Endothelial cell of umbilical vein (primary cell): ENCODE measurements at regions not wholly inside any gene's neighbourhood (a gene's known extent, or its start where the extent isn't known, plus 50 kb on each side); places are given as distances from the start of the nearest gene placed in this dataset.

Source experiments
- BruUV-seq: library from RNA; stranded (reverse); fragments of 400-500 nt; replicated peaks from 2 replicates; lab custom pipeline; 2021; lab: Mats Ljungman, UMichigan
- CTCF ChIA-PET: fragments of 300-600, 350-600 bp; sonication (Branson Sonifier 250); formaldehyde crosslinking; loops from one replicate; lab custom pipeline; 2021; ENCODE audit warnings: antibody characterized with exemption, inconsistent platforms; lab: Charles Lee
- POLR2A ChIA-PET: fragments of 300-600, 350-600 bp; sonication (Branson Sonifier 250); formaldehyde crosslinking; loops from one replicate; lab custom pipeline; 2021; ENCODE audit warnings: antibody characterized with exemption, inconsistent platforms; lab: Charles Lee
- DNase-seq: peaks from one replicate; pipeline ENCODE4 v3.0.0-alpha.2; 2011; ENCODE audit warnings: low read depth, low spot score
- FAIRE-seq: peaks from 2 replicates; lab custom pipeline; 2011; peaks lifted over from hg19 to GRCh38; lab: Jason Lieb, UNC
- H2AFZ ChIP-seq: 2 replicates; pipeline ENCODE4 v1.6.0; 2012; ENCODE audit warnings: low read depth, low read length, control low read depth, inconsistent platforms
- H3K27ac ChIP-seq: 2 replicates; pipeline ENCODE4 v1.5.1; 2011; ENCODE audit warnings: low read depth, mild to moderate bottlenecking, control low read depth, low read length, moderate library complexity; ENCODE audit not compliant: insufficient read depth
- H3K27me3 ChIP-seq, 2 experiments: 2 replicates each; pipeline versions ENCODE4 v1.6.0 to v1.6.1; 2011; ENCODE audit warnings: low read length in 2 of 2, mixed read lengths in 1 of 2; ENCODE audit not compliant: control insufficient read depth in 2 of 2, insufficient read depth in 2 of 2
- H3K36me3 ChIP-seq, 2 experiments: 2 replicates in 1 of 2; 3 replicates in 1 of 2; pipeline ENCODE4 v1.5.1; 2011; ENCODE audit warnings: low read length in 2 of 2, mild to moderate bottlenecking in 1 of 2, moderate library complexity in 1 of 2; ENCODE audit not compliant: control insufficient read depth in 2 of 2, insufficient read depth in 2 of 2; ENCODE audit errors: extremely low read depth in 1 of 2
- H3K4me1 ChIP-seq: 3 replicates; pipeline ENCODE4 v1.5.1; 2011; ENCODE audit warnings: mild to moderate bottlenecking, low read length; ENCODE audit not compliant: control insufficient read depth, insufficient read depth; ENCODE audit errors: extremely low read depth
- H3K4me2 ChIP-seq: 2 replicates; pipeline ENCODE4 v1.6.1; 2011; ENCODE audit warnings: low read length, control low read depth, mixed read lengths; ENCODE audit not compliant: insufficient read depth
- H3K4me3 ChIP-seq, 3 experiments: fragments of 200-600 bp in 1 of 3; sonication (generic), shearing (Covaris generic) in 1 of 3; replicated peaks in 1 of 3; 2 replicates each; pipeline ENCODE4 v1.5.1; 2011 to 2016; ENCODE audit warnings: control low read depth in 3 of 3, low read length in 3 of 3, mild to moderate bottlenecking in 2 of 3, inconsistent platforms in 1 of 3, low read depth in 1 of 3, moderate library complexity in 1 of 3; ENCODE audit not compliant: insufficient read depth in 1 of 3
- H3K79me2 ChIP-seq: 2 replicates; pipeline ENCODE4 v1.6.0; 2012; ENCODE audit warnings: low read length, inconsistent platforms; ENCODE audit not compliant: control insufficient read depth, insufficient read depth
- H3K9ac ChIP-seq: replicated peaks from 2 replicates; pipeline ENCODE3; 2011; ENCODE audit warnings: low read length, control low read depth; ENCODE audit not compliant: insufficient read depth; ENCODE audit errors: extremely low read depth
- H3K9me1 ChIP-seq: replicated peaks from 3 replicates; pipeline ENCODE4 v1.6.0; 2011; ENCODE audit warnings: mild to moderate bottlenecking, low read length; ENCODE audit not compliant: control insufficient read depth, insufficient read depth; ENCODE audit errors: extremely low read depth
- H3K9me3 ChIP-seq: replicated peaks from 2 replicates; pipeline ENCODE4 v1.5.1; 2012; ENCODE audit warnings: low read length, inconsistent platforms; ENCODE audit not compliant: control insufficient read depth, insufficient read depth
- H4K20me1 ChIP-seq: replicated peaks from 2 replicates; pipeline ENCODE3; 2011; ENCODE audit warnings: mild to moderate bottlenecking, low read length; ENCODE audit not compliant: control insufficient read depth, insufficient read depth; ENCODE audit errors: extremely low read depth
- EZH2 ChIP-seq: IDR thresholded peaks from 2 replicates; pipeline ENCODE4 v1.6.1; 2012; ENCODE audit warnings: borderline replicate concordance, low read depth, mild to moderate bottlenecking, moderate library complexity, low read length, inconsistent platforms; ENCODE audit not compliant: severe bottlenecking
- FOS ChIP-seq: IDR thresholded peaks from 2 replicates; pipeline ENCODE4 v1.6.1; 2011; ENCODE audit warnings: mild to moderate bottlenecking, low read length, moderate library complexity, borderline replicate concordance; ENCODE audit not compliant: insufficient read depth
- GATA2 ChIP-seq: IDR thresholded peaks from 2 replicates; pipeline ENCODE4 v1.7.0; 2011; ENCODE audit warnings: low read depth, mild to moderate bottlenecking, moderate library complexity, mixed read lengths, low read length; ENCODE audit not compliant: insufficient read length, insufficient read depth
- JUN ChIP-seq: IDR thresholded peaks from 2 replicates; pipeline ENCODE4 v1.6.1; 2011; ENCODE audit warnings: borderline replicate concordance, low read depth; ENCODE audit not compliant: insufficient read length, insufficient read depth
- MYC ChIP-seq: IDR thresholded peaks from one replicate; pipeline ENCODE4 v1.6.1; 2011; ENCODE audit warnings: mild to moderate bottlenecking, low read depth, low read length
- POLR2A ChIP-seq: IDR thresholded peaks from 2 replicates; pipeline ENCODE4 v1.6.1; 2012; ENCODE audit warnings: low read depth, mild to moderate bottlenecking, control low read depth, low read length
- POLR2AphosphoS5 ChIP-seq: IDR thresholded peaks from 2 replicates; pipeline ENCODE4 v1.6.1; 2012; ENCODE audit warnings: low read depth, mild to moderate bottlenecking, control low read depth, low read length, moderate library complexity; ENCODE audit not compliant: insufficient read depth
- dilution Hi-C: fragments of 300-500 bp; cut with MboI; formaldehyde crosslinking; loops from one replicate; pipeline ENCODE4 v1.15.0; 2019; ENCODE audit warnings: low sequenced_read_pairs; ENCODE audit not compliant: extremely low pct_ligation_motif_present
- intact Hi-C: fragments of 100-400 bp; cut with micrococcal nuclease; formaldehyde crosslinking; loops from one replicate; pipeline ENCODE4 v1.10.0; 2022
- TF ChIP-seq, protein P1 (sequence below), 2 donors: IDR thresholded peaks; 1 replicate in 1 of 2; 2 replicates in 1 of 2; pipeline ENCODE4 v1.5.1; 2011; ENCODE audit warnings: low read length in 2 of 2, mild to moderate bottlenecking in 2 of 2, moderate library complexity in 2 of 2, control low read depth in 1 of 2, inconsistent platforms in 1 of 2, low read depth in 1 of 2; ENCODE audit not compliant: insufficient read depth in 1 of 2; ENCODE audit errors: extremely low read depth in 1 of 2
- TF ChIP-seq, protein P2 (sequence below): IDR thresholded peaks from 2 replicates; pipeline ENCODE4 v1.6.1; 2011; ENCODE audit not compliant: insufficient read depth, insufficient read length

DNA sequence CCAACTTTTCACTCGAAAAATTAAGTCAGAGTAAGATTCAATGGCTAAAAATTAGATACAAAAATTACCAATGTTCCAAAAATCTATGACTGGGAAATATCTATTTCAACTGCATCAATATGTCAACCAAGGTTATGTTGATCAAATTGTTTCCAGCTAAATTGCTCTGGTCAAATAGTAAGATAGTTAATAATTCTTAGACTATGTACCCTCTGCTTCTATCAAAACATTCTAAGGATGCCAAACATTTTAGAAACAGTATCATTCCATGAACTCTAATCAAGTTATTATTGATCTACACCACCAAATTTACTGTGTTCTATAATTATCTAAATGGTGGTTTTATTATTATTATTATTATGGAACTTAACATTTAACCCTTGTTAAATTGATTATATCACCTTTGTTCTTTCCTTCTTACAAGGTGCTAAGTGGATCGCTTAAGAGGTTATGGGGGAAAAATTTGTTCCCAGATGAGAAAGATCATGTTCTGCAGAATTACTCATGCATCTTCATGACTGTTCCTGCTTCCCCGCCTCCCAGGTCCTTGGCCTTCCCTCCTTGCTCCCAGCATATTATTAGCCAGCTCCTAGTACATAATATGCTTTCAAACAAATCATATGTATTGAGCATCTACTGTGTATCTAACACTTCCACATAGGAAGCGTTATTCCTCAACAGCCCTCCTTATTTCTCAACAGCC, 240.5 kb upstream of the KRR1 start:
- Histone ChIP-seq H3K9me1 (no peaks in the 10 kb centered on the region), H3K4me1 (no peaks in the 10 kb centered on the region), H3K4me2 (no peak overlapping the region), H3K9ac (no peak overlapping the region), H2AFZ (no peak overlapping the region), H3K36me3 (no peaks in the 10 kb centered on the region), H3K27me3 (no peaks in the 10 kb centered on the region), H3K4me3 (no peak overlapping the region), H4K20me1 (no peaks in the 10 kb centered on the region), H3K9me3 (no peaks in the 10 kb centered on the region), H3K79me2 (no peaks in the 10 kb centered on the region), H3K27ac (no peak overlapping the region)
- no peak for DNase-seq
- TF ChIP-seq POLR2A, result no peak
- TF ChIP-seq, protein P1, sequence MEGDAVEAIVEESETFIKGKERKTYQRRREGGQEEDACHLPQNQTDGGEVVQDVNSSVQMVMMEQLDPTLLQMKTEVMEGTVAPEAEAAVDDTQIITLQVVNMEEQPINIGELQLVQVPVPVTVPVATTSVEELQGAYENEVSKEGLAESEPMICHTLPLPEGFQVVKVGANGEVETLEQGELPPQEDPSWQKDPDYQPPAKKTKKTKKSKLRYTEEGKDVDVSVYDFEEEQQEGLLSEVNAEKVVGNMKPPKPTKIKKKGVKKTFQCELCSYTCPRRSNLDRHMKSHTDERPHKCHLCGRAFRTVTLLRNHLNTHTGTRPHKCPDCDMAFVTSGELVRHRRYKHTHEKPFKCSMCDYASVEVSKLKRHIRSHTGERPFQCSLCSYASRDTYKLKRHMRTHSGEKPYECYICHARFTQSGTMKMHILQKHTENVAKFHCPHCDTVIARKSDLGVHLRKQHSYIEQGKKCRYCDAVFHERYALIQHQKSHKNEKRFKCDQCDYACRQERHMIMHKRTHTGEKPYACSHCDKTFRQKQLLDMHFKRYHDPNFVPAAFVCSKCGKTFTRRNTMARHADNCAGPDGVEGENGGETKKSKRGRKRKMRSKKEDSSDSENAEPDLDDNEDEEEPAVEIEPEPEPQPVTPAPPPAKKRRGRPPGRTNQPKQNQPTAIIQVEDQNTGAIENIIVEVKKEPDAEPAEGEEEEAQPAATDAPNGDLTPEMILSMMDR (IDR thresholded peaks at IDR 0.05; ENCODE audit: extremely low read depth in 1 of 2, insufficient read depth in 1 of 2, low read depth in 1 of 2, low read length in 2 of 2), result no peak
- no peak for TF ChIP-seq MYC
- TF ChIP-seq FOS, result no peak
- TF ChIP-seq GATA2, result no peak
- no peak for TF ChIP-seq POLR2AphosphoS5
- no peak for TF ChIP-seq JUN
- TF ChIP-seq, protein P2, sequence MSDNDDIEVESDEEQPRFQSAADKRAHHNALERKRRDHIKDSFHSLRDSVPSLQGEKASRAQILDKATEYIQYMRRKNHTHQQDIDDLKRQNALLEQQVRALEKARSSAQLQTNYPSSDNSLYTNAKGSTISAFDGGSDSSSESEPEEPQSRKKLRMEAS, result no peak
- TF ChIP-seq EZH2, result no peak
- no TSS peak for BruUV-seq
- no peak for FAIRE-seq
- CTCF ChIA-PET, result interaction anchor here (1.3 to 1.7 kb wide), 3 partner anchors 12 to 46 kb away, joined by 3 to 6 read pairs (median 5); no protein-coding TSS in a partner anchor
- dilution Hi-C loops, result no loop called here
- intact Hi-C loops, result no loop called here
- POLR2A ChIA-PET, result no interaction called here
